HepG2 (cell line): ENCODE measurements at regions not wholly inside any gene's neighbourhood (a gene's known extent, or its start where the extent isn't known, plus 50 kb on each side); places are given as distances from the start of the nearest gene placed in this dataset.

Experiments used
- ATAC-seq: fragments of 200-7000 bp; cut with Tn5 transposase; 3 replicates; pipeline ENCODE4 v1.9.1; 2020; ENCODE audit warnings: mild to moderate bottlenecking, moderate library complexity
- BruUV-seq: library from RNA; stranded (reverse); fragments of 400-500 nt; replicated peaks from 2 replicates; lab custom pipeline; 2021; lab: Mats Ljungman, UMichigan
- CTCF ChIA-PET: fragments of 300-600 bp; formaldehyde crosslinking; extraction: SDS; loops from one replicate; lab custom pipeline; 2021; ENCODE audit warnings: low total read pairs, inconsistent platforms, low intra/inter-chr PET ratio; lab: Yijun Ruan, JAX
- POLR2A ChIA-PET: fragments of 350-600 bp; sonication (Branson Sonifier 250); formaldehyde crosslinking; loops from one replicate; lab custom pipeline; 2020; ENCODE audit warnings: antibody characterized with exemption, inconsistent platforms; lab: Yijun Ruan, JAX
- DNase-seq: peaks from one replicate; pipeline ENCODE4 v3.0.0-alpha.2; 2015; ENCODE audit warnings: low spot score
- FAIRE-seq: peaks from 3 replicates; lab custom pipeline; 2011; peaks lifted over from hg19 to GRCh38; lab: Jason Lieb, UNC
- H2AFZ ChIP-seq: one replicate; pipeline ENCODE4 v1.6.1; 2011; ENCODE audit warnings: low read length, inconsistent platforms
- H3K27ac ChIP-seq: fragments of 300-600 bp; 3 replicates; pipeline ENCODE4 v1.8.0; 2011; ENCODE audit warnings: mixed run types, mild to moderate bottlenecking, mixed read lengths, low read length, inconsistent platforms; ENCODE audit not compliant: insufficient read depth; ENCODE audit errors: extremely low read length
- H3K27me3 ChIP-seq, 2 experiments: fragments of 200-600 bp in 1 of 2; 2 replicates in 1 of 2; 3 replicates in 1 of 2; pipeline versions ENCODE4 v1.6.0 to v1.8.0; 2011; ENCODE audit warnings: low read length in 2 of 2, mild to moderate bottlenecking in 2 of 2, moderate library complexity in 2 of 2, inconsistent platforms in 1 of 2; ENCODE audit not compliant: insufficient read depth in 2 of 2, control insufficient read depth in 1 of 2
- H3K36me3 ChIP-seq, 2 experiments: fragments of 200-600 bp in 1 of 2; replicated peaks in 1 of 2; 2 replicates in 1 of 2; 3 replicates in 1 of 2; pipeline versions ENCODE4 v1.5.1 to v1.8.0; 2011; ENCODE audit warnings: low read length in 2 of 2, inconsistent platforms in 1 of 2; ENCODE audit not compliant: insufficient read depth in 2 of 2, control insufficient read depth in 1 of 2
- H3K4me1 ChIP-seq: 2 replicates; pipeline ENCODE4 v1.5.1; 2012; ENCODE audit warnings: low read length, inconsistent platforms; ENCODE audit not compliant: insufficient read depth
- H3K4me2 ChIP-seq: 2 replicates; pipeline ENCODE4 v1.6.0; 2011; ENCODE audit warnings: low read depth, low read length, inconsistent platforms
- H3K4me3 ChIP-seq, 3 experiments: fragments of 200-600 bp in 1 of 3; sonication (generic), shearing (Covaris generic) in 1 of 3; replicated peaks in 1 of 3; 2 replicates each; pipeline ENCODE4 v1.5.1; 2011 to 2016; ENCODE audit warnings: low read length in 3 of 3, inconsistent platforms in 2 of 3, low read depth in 2 of 3, mild to moderate bottlenecking in 2 of 3, control low read depth in 1 of 3, mixed read lengths in 1 of 3; ENCODE audit not compliant: insufficient read depth in 1 of 3
- H3K79me2 ChIP-seq: one replicate; pipeline ENCODE4 v1.6.1; 2011; ENCODE audit warnings: low read length, inconsistent platforms; ENCODE audit not compliant: insufficient read depth
- H3K9ac ChIP-seq: 2 replicates; pipeline ENCODE4 v1.6.0; 2011; ENCODE audit warnings: mild to moderate bottlenecking, low read depth, low read length, inconsistent platforms; ENCODE audit not compliant: insufficient read depth
- H3K9me3 ChIP-seq: 2 replicates; pipeline ENCODE4 v1.5.1; 2012; ENCODE audit warnings: mild to moderate bottlenecking, low read length
- H4K20me1 ChIP-seq: 2 replicates; pipeline ENCODE4 v1.6.0; 2011; ENCODE audit warnings: inconsistent platforms, mild to moderate bottlenecking, low read length, moderate library complexity; ENCODE audit not compliant: insufficient read depth
- FOXA1 ChIP-seq, 2 experiments: fragments of 450-650 bp in 1 of 2; sonication (generic) in 1 of 2; formaldehyde crosslinking in 1 of 2; IDR thresholded peaks; 2 replicates each; pipeline versions ENCODE4 v1.4.0 to v1.6.1; 2016 to 2020; ENCODE audit warnings: missing genetic modification reagents in 1 of 2
- MTA3 ChIP-seq: sonication (generic); formaldehyde crosslinking; IDR thresholded peaks from 2 replicates; pipeline ENCODE4 v1.4.0; 2020; ENCODE audit warnings: missing genetic modification reagents
- SYNCRIP ChIP-seq: fragments of 200-400 bp; formaldehyde crosslinking; IDR thresholded peaks from 2 replicates; pipeline ENCODE4 v1.6.1; 2018; ENCODE audit warnings: mild to moderate bottlenecking, low read depth, low read length; ENCODE audit not compliant: insufficient read depth
- ZKSCAN8 ChIP-seq: IDR thresholded peaks from 2 replicates; pipeline ENCODE4 v1.6.1; 2016; ENCODE audit warnings: borderline replicate concordance, missing genetic modification reagents, missing compliant biosample characterization
- ZNF142 ChIP-seq: sonication (generic); formaldehyde crosslinking; IDR thresholded peaks from 2 replicates; pipeline ENCODE4 v1.4.0; 2020; ENCODE audit warnings: missing genetic modification reagents
- ZNF850 ChIP-seq: sonication (generic); formaldehyde crosslinking; conservative IDR thresholded peaks from 2 replicates; pipeline ENCODE4 v1.9.0; 2021; ENCODE audit warnings: mild to moderate bottlenecking, missing genetic modification reagents
- WGBS: methylation state at CpG from one replicate; pipeline ENCODE4 v1.1.6; 2017; ENCODE audit warnings: low lambda C conversion rate; 5-methylcytosine and 5-hydroxymethylcytosine counted together
- in situ Hi-C: cut with HindIII; loops from 2 replicates; pipeline ENCODE4 v1.10.0; 2017; ENCODE audit warnings: low pct_unique_long_range_greater_than_20kb; ENCODE audit not compliant: extremely low pct_ligation_motif_present
- intact Hi-C: fragments of 100-400 bp; cut with micrococcal nuclease; formaldehyde crosslinking; loops from one replicate; pipeline ENCODE4 v1.10.0; 2022; ENCODE audit not compliant: unreplicated experiment

GRCh38 chr13:73703606-73704005, 430.6 kb downstream of the KLF12 start:
- WGBS: 51% methylated on average over 4 of the region's 4 CpGs
- FAIRE-seq (no peak), DNase-seq (no peak), ATAC-seq (no peak)
- intact Hi-C loops (no loop called here), in situ Hi-C loops (loop anchor here (10.0 kb wide), 1 partner anchor 859 kb away; no protein-coding TSS in a partner anchor)
- H3K27me3 ChIP-seq: no peaks in the 10 kb centered on the region
- H3K9ac ChIP-seq: no peak overlapping the region
- H4K20me1 ChIP-seq: no peaks in the 10 kb centered on the region
- POLR2A ChIA-PET: no interaction called here
- no peaks in the 10 kb centered on the region for H3K4me1 ChIP-seq
- H3K79me2 ChIP-seq: no peaks in the 10 kb centered on the region
- BruUV-seq: no TSS peak
- TF ChIP-seq ZNF850 (CRISPR knock-in tag) (no peak), SYNCRIP (no peak), ZNF142 (CRISPR knock-in tag) (no peak), MTA3 (no peak), FOXA1 (IDR thresholded peaks at IDR 0.05) (no peak), FOXA1 (CRISPR knock-in tag; IDR thresholded peaks at IDR 0.05) (no peak), ZKSCAN8 (CRISPR knock-in tag) (no peak)
- no peaks in the 10 kb centered on the region for H3K9me3 ChIP-seq
- CTCF ChIA-PET: no interaction called here
- no peaks in the 10 kb centered on the region for H3K36me3 ChIP-seq
- no peak overlapping the region for H3K27ac ChIP-seq
- no peak overlapping the region for H3K4me3 ChIP-seq
- H2AFZ ChIP-seq: no peak overlapping the region
- H3K4me2 ChIP-seq: no peak overlapping the region
